GM13977 (cell line): ENCODE measurements at regions not wholly inside any gene's neighbourhood (a gene's known extent, or its start where the extent isn't known, plus 50 kb on each side); places are given as distances from the start of the nearest gene placed in this dataset.

Experiments used
- DNase-seq: peaks from one replicate; pipeline ENCODE4 v3.0.0; 2012; ENCODE audit warnings: low spot score
- CTCF ChIP-seq: IDR thresholded peaks from 2 replicates; pipeline ENCODE4 v1.5.1; 2012; ENCODE audit warnings: mild to moderate bottlenecking, control low read depth; ENCODE audit not compliant: insufficient read depth; ENCODE audit errors: extremely low read depth, missing control alignments
- in situ Hi-C: fragments of 300-500 bp; cut with MboI; formaldehyde crosslinking; loops from one replicate; pipeline ENCODE4 v1.12.0; 2022; ENCODE audit warnings: low sequenced_read_pairs, low pct_unique_long_range_greater_than_20kb, mixed read lengths, inconsistent platforms; ENCODE audit not compliant: unreplicated experiment

DNA sequence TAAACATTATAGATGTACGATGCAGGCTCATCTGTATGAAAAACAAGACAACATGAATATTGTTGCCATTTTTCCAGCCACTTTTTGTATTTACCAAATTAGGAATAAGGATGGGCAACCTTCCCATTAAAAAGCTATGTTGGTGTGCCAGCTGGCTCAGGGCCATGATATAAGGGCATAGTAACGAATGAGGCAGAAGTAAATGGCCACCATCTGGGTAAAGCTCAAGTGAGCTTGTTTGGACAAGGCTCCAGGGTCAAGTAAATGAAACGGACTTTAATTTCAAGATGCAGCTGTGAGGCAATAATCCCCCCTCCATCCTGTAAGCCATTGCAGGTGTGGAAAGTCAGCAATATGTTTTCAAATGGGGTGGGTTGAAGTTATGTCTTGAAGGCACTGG, 930.9 kb upstream of the CDH8 start:
- in situ Hi-C loops = no loop called here
- no peak for DNase-seq
- TF ChIP-seq CTCF = no peak

- DNase-seq = no peak
- in situ Hi-C loops = no loop called here
- TF ChIP-seq CTCF = no peak
Measured at GRCh38 chr16:62966626-62967025, 930.4 kb upstream of the CDH8 start.

GRCh38 chr16:62965831-62966230, 929.6 kb upstream of the CDH8 start:
- no peak for TF ChIP-seq CTCF
- in situ Hi-C loops = no loop called here
- no peak for DNase-seq

DNA sequence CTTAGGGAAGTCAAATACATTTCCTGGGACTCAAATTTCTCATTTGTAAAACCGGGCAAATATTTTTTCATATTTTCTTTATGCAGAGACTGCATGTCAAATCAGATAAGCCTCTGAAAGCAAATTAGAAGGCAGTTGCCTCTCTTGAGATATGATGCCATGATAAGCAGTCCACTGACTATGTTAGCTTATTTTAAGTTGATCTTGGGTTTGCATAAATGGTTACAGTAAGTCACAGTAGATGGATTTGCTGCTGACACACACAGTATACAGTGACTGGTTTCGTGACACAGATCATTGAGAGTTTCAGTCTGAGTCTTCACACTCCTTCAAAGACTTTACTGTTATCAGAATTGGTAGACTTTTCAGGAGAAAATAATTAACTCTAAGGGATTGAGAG, 927.6 kb upstream of the CDH8 start:
- no peak for TF ChIP-seq CTCF
- in situ Hi-C loops = no loop called here
- DNase-seq = peak; percentile 5

GRCh38 chr16:62955033-62955349, 918.8 kb upstream of the CDH8 start:
- no peak for DNase-seq
- in situ Hi-C loops = no loop called here
- TF ChIP-seq CTCF = no peak

GRCh38 chr16:62954144-62955032, 918.1 kb upstream of the CDH8 start:
- no peak for DNase-seq
- no peak for TF ChIP-seq CTCF
- in situ Hi-C loops = no loop called here

DNA sequence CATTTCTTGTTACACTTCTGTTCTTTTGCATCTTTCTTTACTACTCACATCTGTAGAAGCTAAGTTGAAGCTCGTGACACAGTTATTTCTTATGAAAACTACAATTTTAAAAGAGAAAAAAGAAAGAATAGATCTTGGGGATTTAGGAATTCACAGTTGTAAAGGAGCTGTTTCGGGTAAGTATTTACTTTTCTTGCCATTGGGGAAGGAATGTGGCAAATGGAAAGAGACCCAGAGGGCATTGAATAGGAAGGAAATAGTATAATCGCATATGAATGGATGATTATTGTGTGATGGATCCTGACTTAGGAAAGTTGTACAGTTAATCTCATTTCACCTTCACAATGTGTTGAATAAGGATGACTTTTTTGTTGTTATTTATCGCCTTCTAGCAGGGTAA, 914.1 kb upstream of the CDH8 start:
- in situ Hi-C loops = no loop called here
- no peak for DNase-seq
- no peak for TF ChIP-seq CTCF
